ENCODE measurements at regions not wholly inside any gene's neighbourhood (a gene's known extent, or its start where the extent isn't known, plus 50 kb on each side); places are given as distances from the start of the nearest gene placed in this dataset.
"Not testable (repeated sequence)": the region's sequence is repeated elsewhere in the genome, so short reads cannot be mapped to it uniquely, and the experiment has no call there.

GRCh38 chr5:3324421-3325101, 271.1 kb upstream of the IRX1 start:
- no peak for DNase-seq (ENCODE audit: low spot score)

- not testable (repeated sequence) for DNase-seq (ENCODE audit: low spot score)
Measured at GRCh38 chr5:3323966-3324365, 271.7 kb upstream of the IRX1 start.

GRCh38 chr5:3323144-3323543, 272.5 kb upstream of the IRX1 start:
- DNase-seq (ENCODE audit: low spot score): no peak

GRCh38 chr5:3322642-3323041, 273.0 kb upstream of the IRX1 start:
- DNase-seq (ENCODE audit: low spot score): no peak

GRCh38 chr5:3321923-3322322, 273.7 kb upstream of the IRX1 start:
- peak; percentile 67 for DNase-seq (ENCODE audit: low spot score)

- no peak for DNase-seq (ENCODE audit: low spot score)
Measured at GRCh38 chr5:3321119-3321760, 274.4 kb upstream of the IRX1 start.

- DNase-seq (ENCODE audit: low spot score): no peak
Measured at GRCh38 chr5:3320317-3320875, 275.2 kb upstream of the IRX1 start.

GRCh38 chr5:3317051-3317795, 278.4 kb upstream of the IRX1 start:
- no peak for DNase-seq (ENCODE audit: low spot score)

- no peak for DNase-seq (ENCODE audit: low spot score)
Measured at GRCh38 chr5:3313569-3313968, 282.1 kb upstream of the IRX1 start.

- no peak for DNase-seq (ENCODE audit: low spot score)
Measured at GRCh38 chr5:3312299-3312698, 283.3 kb upstream of the IRX1 start.

GRCh38 chr5:3311433-3311832, 284.2 kb upstream of the IRX1 start:
- no peak for DNase-seq (ENCODE audit: low spot score)

- DNase-seq (ENCODE audit: low spot score): no peak
Measured at GRCh38 chr5:3310541-3311261, 284.9 kb upstream of the IRX1 start.

GRCh38 chr5:3309538-3309937, 286.1 kb upstream of the IRX1 start:
- no peak for DNase-seq (ENCODE audit: low spot score)

- DNase-seq (ENCODE audit: low spot score): no peak
Measured at GRCh38 chr5:3307982-3308621, 287.5 kb upstream of the IRX1 start.

GRCh38 chr5:3305432-3305831, 290.2 kb upstream of the IRX1 start:
- no peak for DNase-seq (ENCODE audit: low spot score)

GRCh38 chr5:3304346-3304745, 291.3 kb upstream of the IRX1 start:
- no peak for DNase-seq (ENCODE audit: low spot score)

GRCh38 chr5:3303777-3304176, 291.9 kb upstream of the IRX1 start:
- no peak for DNase-seq (ENCODE audit: low spot score)

GRCh38 chr5:3302228-3302627, 293.4 kb upstream of the IRX1 start:
- DNase-seq (ENCODE audit: low spot score): no peak

GRCh38 chr5:3301306-3301705, 294.3 kb upstream of the IRX1 start:
- DNase-seq (ENCODE audit: low spot score): no peak

- no peak for DNase-seq (ENCODE audit: low spot score)
Measured at GRCh38 chr5:3300726-3301125, 294.9 kb upstream of the IRX1 start.

GRCh38 chr5:3299441-3299840, 296.2 kb upstream of the IRX1 start:
- DNase-seq (ENCODE audit: low spot score): no peak
